Umbilical cord (tissue), 1 donor: ENCODE measurements at regions not wholly inside any gene's neighbourhood (a gene's known extent, or its start where the extent isn't known, plus 50 kb on each side); places are given as distances from the start of the nearest gene placed in this dataset.
A peak's percentile ranks its signal among the peaks of the same experiment; 100 is the strongest.

Source experiments
- DNase-seq: peaks from one replicate; pipeline ENCODE4 v3.0.0-alpha.2; 2015; ENCODE audit warnings: low spot score

GRCh38 chr2:23235736-23236135 is 149.2 kb upstream of the KLHL29 start:
- DNase-seq = no peak

- no peak for DNase-seq
Observed at GRCh38 chr2:23237147-23237546, 147.8 kb upstream of the KLHL29 start.

GRCh38 chr2:23238011-23238657 is 146.8 kb upstream of the KLHL29 start:
- DNase-seq = no peak

GRCh38 chr2:23239374-23239773 is 145.6 kb upstream of the KLHL29 start:
- DNase-seq = no peak

GRCh38 chr2:23241121-23241520 is 143.9 kb upstream of the KLHL29 start:
- DNase-seq = no peak

GRCh38 chr2:23241611-23242245 is 143.3 kb upstream of the KLHL29 start:
- DNase-seq = no peak

GRCh38 chr2:23243073-23243659 is 141.8 kb upstream of the KLHL29 start:
- DNase-seq = no peak

GRCh38 chr2:23244617-23245016 is 140.4 kb upstream of the KLHL29 start:
- no peak for DNase-seq

GRCh38 chr2:23246992-23247683 is 137.8 kb upstream of the KLHL29 start:
- DNase-seq = no peak

- DNase-seq = no peak
Observed at GRCh38 chr2:23248667-23249066, 136.3 kb upstream of the KLHL29 start.

GRCh38 chr2:23249348-23249747 is 135.6 kb upstream of the KLHL29 start:
- no peak for DNase-seq

- no peak for DNase-seq
Observed at GRCh38 chr2:23250371-23250770, 134.6 kb upstream of the KLHL29 start.

GRCh38 chr2:23256643-23257042 is 128.3 kb upstream of the KLHL29 start:
- DNase-seq = no peak

- DNase-seq = no peak
Observed at GRCh38 chr2:23260621-23261020, 124.4 kb upstream of the KLHL29 start.

GRCh38 chr2:23268467-23269263 is 116.3 kb upstream of the KLHL29 start:
- DNase-seq = peak; percentile 15

- DNase-seq = no peak
Observed at GRCh38 chr2:23269747-23270146, 115.2 kb upstream of the KLHL29 start.

GRCh38 chr2:23270810-23271209 is 114.2 kb upstream of the KLHL29 start:
- no peak for DNase-seq

- DNase-seq = no peak
Observed at GRCh38 chr2:23271230-23271629, 113.7 kb upstream of the KLHL29 start.

- no peak for DNase-seq
Observed at GRCh38 chr2:23273786-23274185, 111.2 kb upstream of the KLHL29 start.

- DNase-seq = no peak
Observed at GRCh38 chr2:23280401-23280800, 104.6 kb upstream of the KLHL29 start.

GRCh38 chr2:23283653-23284052 is 101.3 kb upstream of the KLHL29 start:
- DNase-seq = peak; percentile 29
